Bronchial epithelial cell (primary cell): ENCODE measurements at regions not wholly inside any gene's neighbourhood (a gene's known extent, or its start where the extent isn't known, plus 50 kb on each side); places are given as distances from the start of the nearest gene placed in this dataset.
"Not testable (repeated sequence)": the region's sequence is repeated elsewhere in the genome, so short reads cannot be mapped to it uniquely, and the experiment has no call there.

ENCODE experiments used
- DNase-seq: peaks from one replicate; pipeline ENCODE4 v3.0.0-alpha.2; 2010; ENCODE audit warnings: low read depth
- FAIRE-seq: peaks from 2 replicates; lab custom pipeline; 2011; peaks lifted over from hg19 to GRCh38; lab: Jason Lieb, UNC
- H3K27me3 ChIP-seq: 2 replicates; pipeline ENCODE4 v1.5.1; 2011; ENCODE audit warnings: low read length; ENCODE audit not compliant: control insufficient read depth, insufficient read depth
- H3K36me3 ChIP-seq: 2 replicates; pipeline ENCODE4 v1.5.1; 2011; ENCODE audit warnings: low read length; ENCODE audit not compliant: control insufficient read depth, insufficient read depth
- H3K4me3 ChIP-seq: 2 replicates; pipeline ENCODE4 v1.5.1; 2011; ENCODE audit warnings: mild to moderate bottlenecking, low read depth, low read length, control low read depth

DNA sequence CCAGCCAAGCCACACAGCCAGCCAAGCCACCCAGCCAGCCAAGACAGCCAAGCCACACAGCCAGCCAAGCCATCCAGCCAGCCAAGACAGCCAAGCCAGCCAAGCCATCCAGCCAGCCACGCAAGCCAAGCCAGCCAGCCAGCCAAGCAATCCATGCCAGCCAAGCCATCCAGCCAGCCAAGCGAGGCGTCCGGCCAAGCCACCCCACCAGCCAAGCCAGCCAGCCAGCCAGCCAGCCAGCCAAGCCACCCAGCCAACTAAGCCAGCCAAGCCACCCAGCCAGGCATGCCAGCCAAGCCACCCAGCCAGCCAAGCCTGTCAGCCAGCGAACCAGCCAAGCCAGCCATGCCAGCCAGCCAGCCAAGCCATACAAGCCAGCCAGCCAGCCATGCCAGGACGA lies 1601.8 kb downstream of the RPIA start:
- H3K27me3 ChIP-seq, DNase-seq, H3K36me3 ChIP-seq, H3K4me3 ChIP-seq, FAIRE-seq: not testable (repeated sequence)

DNA sequence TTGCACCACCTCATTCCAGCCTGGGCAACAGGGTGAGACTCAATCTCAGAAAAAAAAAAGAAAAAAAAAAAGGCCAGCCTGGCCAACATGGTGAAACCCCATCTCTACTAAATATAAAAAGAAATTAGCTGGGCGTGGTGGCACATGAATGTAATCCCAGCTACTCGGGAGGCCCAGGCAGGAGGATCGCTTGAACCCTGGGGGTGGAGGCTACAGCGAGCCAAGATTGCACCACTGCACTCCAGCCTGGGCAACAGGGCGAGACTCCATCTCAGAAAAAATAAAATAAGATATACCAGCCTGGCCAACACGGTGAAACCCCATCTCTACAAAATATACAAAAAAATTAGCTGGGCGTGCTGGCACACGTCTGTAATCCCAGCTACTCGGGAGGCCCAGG lies 1602.3 kb downstream of the RPIA start:
- H3K4me3 ChIP-seq, H3K36me3 ChIP-seq, H3K27me3 ChIP-seq, DNase-seq, FAIRE-seq: not testable (repeated sequence)

GRCh38 chr2:90295036-90295750 lies 1603.7 kb downstream of the RPIA start:
- not testable (repeated sequence) for H3K4me3 ChIP-seq, H3K36me3 ChIP-seq, FAIRE-seq, DNase-seq, H3K27me3 ChIP-seq

- H3K27me3 ChIP-seq, FAIRE-seq, DNase-seq, H3K4me3 ChIP-seq, H3K36me3 ChIP-seq: not testable (repeated sequence)
These were observed 1605.0 kb downstream of the RPIA start for GRCh38 chr2:90296484-90296777.

- not testable (repeated sequence) for H3K4me3 ChIP-seq, DNase-seq, H3K36me3 ChIP-seq, H3K27me3 ChIP-seq, FAIRE-seq
These were observed 1606.2 kb downstream of the RPIA start for GRCh38 chr2:90297701-90298100.

- not testable (repeated sequence) for DNase-seq, FAIRE-seq, H3K27me3 ChIP-seq, H3K36me3 ChIP-seq, H3K4me3 ChIP-seq
These were observed 1606.8 kb downstream of the RPIA start for GRCh38 chr2:90298126-90298755.

GRCh38 chr2:90298983-90299382 lies 1607.5 kb downstream of the RPIA start:
- DNase-seq, H3K27me3 ChIP-seq, FAIRE-seq, H3K4me3 ChIP-seq, H3K36me3 ChIP-seq: not testable (repeated sequence)

GRCh38 chr2:90322982-90323381 lies 1631.5 kb downstream of the RPIA start:
- H3K36me3 ChIP-seq, DNase-seq, H3K4me3 ChIP-seq, FAIRE-seq, H3K27me3 ChIP-seq: not testable (repeated sequence)

DNA sequence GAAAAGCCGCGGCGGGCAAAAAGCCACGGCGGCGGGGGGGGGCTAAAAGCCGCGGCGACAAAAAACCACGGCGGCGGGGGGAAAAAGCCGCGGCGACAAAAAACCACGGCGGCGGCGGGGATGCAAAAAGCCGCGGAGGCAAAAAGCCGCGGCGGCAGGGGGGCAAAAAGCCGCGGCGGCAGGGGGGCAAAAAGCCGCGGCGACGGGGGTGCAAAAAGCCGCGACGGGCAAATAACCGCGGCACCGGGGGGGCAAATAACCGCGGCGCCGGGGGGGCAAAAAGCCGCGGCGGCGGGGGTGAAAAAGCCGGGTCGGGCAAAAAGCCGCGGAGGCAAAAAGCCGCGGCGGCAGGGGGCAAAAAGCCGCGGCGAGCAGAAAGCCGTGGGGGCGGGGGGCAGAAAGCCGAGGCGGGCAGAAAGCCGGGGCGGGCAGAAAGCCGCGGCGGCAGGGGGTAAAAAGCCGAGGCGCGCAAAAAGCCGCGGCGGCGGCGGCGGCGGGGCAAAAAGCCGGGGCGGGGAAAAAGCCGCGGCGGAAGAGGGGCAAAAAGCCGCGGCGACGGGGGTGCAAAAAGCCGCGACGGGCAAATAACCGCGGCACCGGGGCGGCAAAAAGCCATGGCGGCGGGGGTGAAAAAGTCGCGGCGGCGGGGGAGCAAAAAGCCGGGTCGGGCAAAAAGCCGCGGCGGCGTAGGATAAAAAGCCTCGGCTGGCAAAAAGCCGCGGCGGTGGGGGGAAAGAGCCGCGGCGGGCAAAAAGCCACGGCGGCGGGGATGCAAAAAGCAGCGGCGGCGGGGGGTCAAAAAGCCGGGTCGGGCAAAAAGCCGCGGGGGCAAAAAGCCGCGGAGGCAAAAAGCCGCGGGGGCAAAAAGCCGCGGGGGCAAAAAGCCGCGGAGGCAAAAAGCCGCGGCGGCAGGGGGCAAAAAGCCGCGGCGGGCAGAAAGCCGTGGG lies 1632.4 kb downstream of the RPIA start:
- not testable (repeated sequence) for DNase-seq, H3K36me3 ChIP-seq, H3K27me3 ChIP-seq, FAIRE-seq
- peak overlapping the region; percentile 18 for H3K4me3 ChIP-seq

DNA sequence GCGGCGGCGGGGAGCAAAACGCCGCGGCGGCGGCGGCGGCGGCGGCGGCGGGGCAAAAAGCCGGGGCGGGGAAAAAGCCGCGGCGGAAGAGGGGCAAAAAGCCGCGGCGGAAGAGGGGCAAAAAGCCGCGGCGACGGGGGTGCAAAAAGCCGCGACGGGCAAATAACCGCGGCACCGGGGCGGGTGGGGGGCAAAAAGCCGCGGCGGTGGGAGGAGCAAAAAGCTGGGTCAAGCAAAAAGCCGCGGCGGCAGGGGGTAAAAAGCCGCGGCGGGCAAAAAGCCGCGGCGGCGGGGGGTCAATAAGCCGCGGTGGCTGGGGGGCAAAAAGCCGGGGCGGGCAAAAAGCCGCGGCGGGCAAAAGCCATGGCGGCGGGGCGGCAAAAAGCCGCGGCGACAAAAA lies 1633.2 kb downstream of the RPIA start:
- not testable (repeated sequence) for FAIRE-seq, H3K27me3 ChIP-seq, DNase-seq, H3K4me3 ChIP-seq, H3K36me3 ChIP-seq

DNA sequence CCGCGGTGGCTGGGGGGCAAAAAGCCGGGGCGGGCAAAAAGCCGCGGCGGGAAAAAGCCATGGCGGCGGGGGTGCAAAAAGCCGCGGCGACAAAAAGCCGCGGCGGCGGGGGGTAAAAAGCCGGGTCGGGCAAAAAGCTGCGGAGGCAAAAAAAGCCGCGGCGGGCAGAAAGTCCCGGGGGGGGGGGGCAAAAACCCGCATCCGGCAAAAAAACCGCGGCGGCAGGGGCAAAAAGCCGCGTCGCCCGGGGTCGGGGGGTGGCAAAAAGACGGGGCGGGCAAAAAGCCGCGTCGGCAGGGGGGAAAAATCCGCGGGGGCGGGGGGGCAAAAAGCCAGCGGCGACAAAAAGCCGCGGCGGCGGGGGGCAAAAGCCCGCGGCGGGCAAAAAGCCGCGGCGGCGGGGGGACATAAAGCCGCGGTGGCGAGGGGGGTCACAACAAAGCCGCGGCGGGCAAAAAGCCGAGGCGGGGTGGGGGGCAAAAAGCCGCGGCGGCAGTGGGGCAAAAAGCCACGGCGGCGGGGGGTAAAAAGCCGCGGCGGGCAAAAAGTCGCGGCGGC lies 1634.4 kb downstream of the RPIA start:
- not testable (repeated sequence) for FAIRE-seq, DNase-seq, H3K27me3 ChIP-seq, H3K36me3 ChIP-seq, H3K4me3 ChIP-seq

DNA sequence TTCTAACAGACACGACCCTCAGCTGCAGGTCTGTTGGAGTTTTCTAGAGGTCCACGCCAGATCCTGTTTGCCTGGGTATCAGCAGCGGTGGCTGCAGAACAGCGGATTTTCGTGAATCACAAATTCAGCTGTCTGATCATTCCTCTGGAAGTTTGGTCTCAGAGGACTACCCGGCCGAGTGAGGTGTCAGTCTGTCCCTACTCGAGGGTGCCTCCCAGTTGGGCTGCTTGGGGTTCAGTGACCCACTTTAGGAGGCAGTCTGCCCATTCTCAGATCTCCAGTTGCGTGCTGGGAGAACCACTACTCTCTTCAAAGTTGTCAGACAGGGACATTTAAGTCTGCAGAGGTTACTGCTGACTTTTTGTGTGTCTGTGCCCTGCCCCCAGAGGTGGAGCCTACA lies 1664.1 kb downstream of the RPIA start:
- not testable (repeated sequence) for H3K27me3 ChIP-seq, H3K36me3 ChIP-seq, FAIRE-seq

GRCh38 chr2:90359344-90359743 lies 1667.9 kb downstream of the RPIA start:
- H3K36me3 ChIP-seq, H3K4me3 ChIP-seq, DNase-seq, FAIRE-seq, H3K27me3 ChIP-seq: not testable (repeated sequence)

More for the DNA sequence above, 1664.1 kb downstream of the RPIA start:
- H3K4me3 ChIP-seq, DNase-seq: not testable (repeated sequence)
